ENCODE measurements at regions not wholly inside any gene's neighbourhood (a gene's known extent, or its start where the extent isn't known, plus 50 kb on each side); places are given as distances from the start of the nearest gene placed in this dataset.

DNA sequence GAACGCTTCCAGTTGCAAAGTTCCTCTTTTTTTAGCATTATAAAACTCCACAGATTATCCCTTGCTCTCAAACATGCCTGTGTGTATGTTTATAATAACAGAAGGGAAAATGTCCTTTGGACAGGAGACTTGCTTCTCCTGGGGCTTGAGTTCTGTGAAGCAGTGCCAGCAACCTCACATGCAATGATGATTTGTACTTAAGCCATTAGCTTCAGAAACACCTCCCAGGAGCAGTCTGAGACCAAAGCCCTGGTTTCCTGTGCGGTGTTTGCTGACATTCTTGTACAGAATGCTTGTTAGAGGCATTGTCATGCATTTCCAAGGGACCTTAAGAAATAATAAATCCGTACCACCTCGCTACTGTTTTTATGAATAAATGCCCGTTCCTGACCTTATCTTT is 752.8 kb downstream of the CBLN4 start:
- TF ChIP-seq, protein P1, sequence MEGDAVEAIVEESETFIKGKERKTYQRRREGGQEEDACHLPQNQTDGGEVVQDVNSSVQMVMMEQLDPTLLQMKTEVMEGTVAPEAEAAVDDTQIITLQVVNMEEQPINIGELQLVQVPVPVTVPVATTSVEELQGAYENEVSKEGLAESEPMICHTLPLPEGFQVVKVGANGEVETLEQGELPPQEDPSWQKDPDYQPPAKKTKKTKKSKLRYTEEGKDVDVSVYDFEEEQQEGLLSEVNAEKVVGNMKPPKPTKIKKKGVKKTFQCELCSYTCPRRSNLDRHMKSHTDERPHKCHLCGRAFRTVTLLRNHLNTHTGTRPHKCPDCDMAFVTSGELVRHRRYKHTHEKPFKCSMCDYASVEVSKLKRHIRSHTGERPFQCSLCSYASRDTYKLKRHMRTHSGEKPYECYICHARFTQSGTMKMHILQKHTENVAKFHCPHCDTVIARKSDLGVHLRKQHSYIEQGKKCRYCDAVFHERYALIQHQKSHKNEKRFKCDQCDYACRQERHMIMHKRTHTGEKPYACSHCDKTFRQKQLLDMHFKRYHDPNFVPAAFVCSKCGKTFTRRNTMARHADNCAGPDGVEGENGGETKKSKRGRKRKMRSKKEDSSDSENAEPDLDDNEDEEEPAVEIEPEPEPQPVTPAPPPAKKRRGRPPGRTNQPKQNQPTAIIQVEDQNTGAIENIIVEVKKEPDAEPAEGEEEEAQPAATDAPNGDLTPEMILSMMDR (IDR thresholded peaks at IDR 0.05), result no peak
- no peak for TF ChIP-seq EP300 (IDR thresholded peaks at IDR 0.05)
- no peak for TF ChIP-seq POLR2A (IDR thresholded peaks at IDR 0.05)
